ENCODE measurements at regions not wholly inside any gene's neighbourhood (a gene's known extent, or its start where the extent isn't known, plus 50 kb on each side); places are given as distances from the start of the nearest gene placed in this dataset.
"Not testable (repeated sequence)": the region's sequence is repeated elsewhere in the genome, so short reads cannot be mapped to it uniquely, and the experiment has no call there.

DNA sequence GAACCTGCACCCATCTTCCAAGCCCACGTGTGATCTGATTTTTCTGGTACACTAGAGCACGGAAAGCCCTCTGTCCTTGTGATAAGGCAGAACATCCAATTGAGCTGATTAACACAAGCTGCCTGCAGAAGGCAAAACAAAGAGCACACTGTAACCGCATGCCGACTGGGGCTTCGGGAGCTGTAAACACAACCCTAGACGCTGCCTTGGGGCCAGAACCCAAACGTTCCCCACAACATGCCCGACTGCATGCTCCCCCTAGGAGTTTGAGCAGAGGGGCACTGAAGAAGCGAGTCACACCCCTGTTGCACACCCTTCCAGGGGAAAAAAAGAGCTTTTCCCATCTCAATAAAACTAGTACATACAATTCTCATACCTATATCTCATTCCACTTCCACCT, 470.7 kb downstream of the HTR1B start:
- Histone ChIP-seq H3K4me3 (no peak overlapping the region), H3K27me3 (no peaks in the 10 kb centered on the region), H3K36me3 (no peaks in the 10 kb centered on the region), H3K9me3 (no peaks in the 10 kb centered on the region), H3K27ac (no peak overlapping the region), H3K4me1 (no peaks in the 10 kb centered on the region)
- intact Hi-C loops (cut with DNase I): no loop called here
- TF ChIP-seq, protein P1, sequence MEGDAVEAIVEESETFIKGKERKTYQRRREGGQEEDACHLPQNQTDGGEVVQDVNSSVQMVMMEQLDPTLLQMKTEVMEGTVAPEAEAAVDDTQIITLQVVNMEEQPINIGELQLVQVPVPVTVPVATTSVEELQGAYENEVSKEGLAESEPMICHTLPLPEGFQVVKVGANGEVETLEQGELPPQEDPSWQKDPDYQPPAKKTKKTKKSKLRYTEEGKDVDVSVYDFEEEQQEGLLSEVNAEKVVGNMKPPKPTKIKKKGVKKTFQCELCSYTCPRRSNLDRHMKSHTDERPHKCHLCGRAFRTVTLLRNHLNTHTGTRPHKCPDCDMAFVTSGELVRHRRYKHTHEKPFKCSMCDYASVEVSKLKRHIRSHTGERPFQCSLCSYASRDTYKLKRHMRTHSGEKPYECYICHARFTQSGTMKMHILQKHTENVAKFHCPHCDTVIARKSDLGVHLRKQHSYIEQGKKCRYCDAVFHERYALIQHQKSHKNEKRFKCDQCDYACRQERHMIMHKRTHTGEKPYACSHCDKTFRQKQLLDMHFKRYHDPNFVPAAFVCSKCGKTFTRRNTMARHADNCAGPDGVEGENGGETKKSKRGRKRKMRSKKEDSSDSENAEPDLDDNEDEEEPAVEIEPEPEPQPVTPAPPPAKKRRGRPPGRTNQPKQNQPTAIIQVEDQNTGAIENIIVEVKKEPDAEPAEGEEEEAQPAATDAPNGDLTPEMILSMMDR (IDR thresholded peaks at IDR 0.05): no peak
- DNase-seq (ENCODE audit: low spot score in 2 of 2): no peak

DNA sequence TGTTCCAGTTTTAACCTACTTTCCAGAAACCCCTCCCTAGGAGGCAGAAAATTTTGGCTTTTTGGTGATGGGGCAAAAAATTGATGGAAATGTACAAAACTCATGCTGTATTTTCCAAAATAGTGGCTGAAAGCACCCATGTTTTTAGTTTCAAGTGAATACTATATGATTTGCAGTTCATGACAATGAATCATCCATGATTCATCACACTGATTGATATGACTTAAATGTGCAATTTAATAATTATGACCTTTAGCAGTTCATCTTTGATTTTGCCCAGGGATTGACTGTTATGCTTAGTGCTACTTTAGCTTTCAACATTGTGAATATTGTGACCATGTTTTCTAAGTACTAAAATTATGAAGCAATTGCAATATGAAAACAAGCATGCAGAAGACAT, 478.7 kb downstream of the HTR1B start:
- no peak for DNase-seq (ENCODE audit: low spot score in 2 of 2)
- no peaks in the 10 kb centered on the region for H3K4me1 ChIP-seq
- H3K4me3 ChIP-seq: no peak overlapping the region
- no peaks in the 10 kb centered on the region for H3K27me3 ChIP-seq
- H3K27ac ChIP-seq: no peak overlapping the region
- intact Hi-C loops (cut with DNase I): no loop called here
- TF ChIP-seq, protein P1 (IDR thresholded peaks at IDR 0.05): no peak
- no peaks in the 10 kb centered on the region for H3K36me3 ChIP-seq
- H3K9me3 ChIP-seq: no peaks in the 10 kb centered on the region

DNA sequence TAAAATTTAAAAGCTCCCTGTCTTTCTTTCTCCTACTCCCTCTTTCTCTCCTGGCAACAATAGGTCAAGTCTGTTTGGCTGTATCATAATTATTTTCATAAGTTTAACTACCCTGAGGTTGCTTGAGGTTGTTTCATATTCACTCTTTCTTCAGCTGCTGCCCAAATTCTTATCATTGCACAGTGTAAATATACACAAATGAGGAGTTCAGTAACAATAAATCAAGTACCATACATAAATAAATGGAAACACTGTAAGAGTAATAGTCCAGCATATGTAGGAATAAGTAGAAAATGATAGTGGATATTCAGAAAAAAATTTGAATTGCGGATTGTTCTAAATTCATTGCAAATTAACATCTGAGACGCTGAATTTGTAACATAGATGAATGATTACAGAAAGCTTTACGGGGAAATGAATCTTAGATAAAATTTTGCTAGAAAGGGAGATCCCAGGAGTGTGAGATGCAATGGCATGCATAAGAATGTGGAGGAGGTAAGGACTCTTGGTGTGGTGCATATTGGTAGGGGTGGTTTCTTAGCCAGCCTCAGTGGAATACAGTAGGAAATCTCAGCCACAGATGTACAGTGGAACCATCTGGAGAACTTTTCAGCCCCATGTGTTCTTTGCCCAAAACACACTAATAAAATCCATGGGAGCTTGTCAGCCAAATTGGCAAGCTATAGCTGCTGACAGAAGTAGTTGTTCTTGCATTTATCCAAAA, 480.7 kb downstream of the HTR1B start:
- H3K4me3 ChIP-seq: no peak overlapping the region
- DNase-seq (ENCODE audit: low spot score in 2 of 2): no peak
- no peaks in the 10 kb centered on the region for H3K27me3 ChIP-seq
- no peaks in the 10 kb centered on the region for H3K4me1 ChIP-seq
- no peak overlapping the region for H3K27ac ChIP-seq
- no peaks in the 10 kb centered on the region for H3K36me3 ChIP-seq
- TF ChIP-seq, protein P1 (IDR thresholded peaks at IDR 0.05): no peak
- H3K9me3 ChIP-seq: no peaks in the 10 kb centered on the region
- intact Hi-C loops (cut with DNase I): no loop called here

DNA sequence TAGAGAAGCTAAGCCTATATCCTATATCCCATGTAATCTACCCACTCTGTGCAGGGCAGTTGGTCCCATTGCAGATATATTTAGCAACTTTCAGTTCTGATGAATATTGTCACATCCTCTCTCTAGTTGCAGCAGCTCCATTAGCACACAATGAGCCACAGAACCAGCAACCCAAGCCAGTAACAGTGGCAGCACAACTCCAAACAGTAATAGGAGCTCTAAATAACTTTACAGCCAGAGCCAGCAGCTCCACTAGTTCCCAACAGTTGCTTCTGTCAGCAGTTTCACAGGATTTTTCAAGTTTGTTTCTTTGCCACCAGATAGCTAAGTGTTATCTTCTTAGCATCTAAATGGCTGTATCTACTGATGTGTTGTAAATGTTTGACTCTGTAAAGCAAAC, 490.8 kb downstream of the HTR1B start:
- intact Hi-C loops (cut with DNase I): no loop called here
- Histone ChIP-seq H3K36me3 (no peaks in the 10 kb centered on the region), H3K4me3 (no peak overlapping the region), H3K4me1 (no peaks in the 10 kb centered on the region), H3K9me3 (no peaks in the 10 kb centered on the region), H3K27me3 (no peaks in the 10 kb centered on the region), H3K27ac (no peak overlapping the region)
- no peak for DNase-seq (ENCODE audit: low spot score in 2 of 2)
- TF ChIP-seq, protein P1 (IDR thresholded peaks at IDR 0.05): no peak

DNA sequence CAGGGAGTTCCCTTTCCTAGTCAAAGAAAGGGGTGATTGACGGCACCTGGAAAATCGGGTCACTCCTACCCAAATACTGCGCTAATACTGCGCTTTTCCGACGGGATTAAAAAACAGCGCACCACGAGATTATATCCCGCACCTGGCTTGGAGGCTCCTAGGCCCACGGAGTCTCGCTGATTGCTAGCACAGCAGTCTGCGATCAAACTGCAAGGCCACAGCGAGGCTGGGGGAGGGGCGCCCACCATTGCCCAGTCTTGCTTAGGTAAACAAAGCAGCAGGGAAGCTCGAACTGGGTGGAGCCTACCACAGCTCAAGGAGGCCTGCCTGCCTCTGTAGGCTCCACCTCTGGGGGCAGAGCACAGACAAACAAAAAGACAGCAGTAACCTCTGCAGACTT, 504.1 kb downstream of the HTR1B start:
- DNase-seq (ENCODE audit: low spot score in 2 of 2); intact Hi-C loops (cut with DNase I): not testable (repeated sequence)

DNA sequence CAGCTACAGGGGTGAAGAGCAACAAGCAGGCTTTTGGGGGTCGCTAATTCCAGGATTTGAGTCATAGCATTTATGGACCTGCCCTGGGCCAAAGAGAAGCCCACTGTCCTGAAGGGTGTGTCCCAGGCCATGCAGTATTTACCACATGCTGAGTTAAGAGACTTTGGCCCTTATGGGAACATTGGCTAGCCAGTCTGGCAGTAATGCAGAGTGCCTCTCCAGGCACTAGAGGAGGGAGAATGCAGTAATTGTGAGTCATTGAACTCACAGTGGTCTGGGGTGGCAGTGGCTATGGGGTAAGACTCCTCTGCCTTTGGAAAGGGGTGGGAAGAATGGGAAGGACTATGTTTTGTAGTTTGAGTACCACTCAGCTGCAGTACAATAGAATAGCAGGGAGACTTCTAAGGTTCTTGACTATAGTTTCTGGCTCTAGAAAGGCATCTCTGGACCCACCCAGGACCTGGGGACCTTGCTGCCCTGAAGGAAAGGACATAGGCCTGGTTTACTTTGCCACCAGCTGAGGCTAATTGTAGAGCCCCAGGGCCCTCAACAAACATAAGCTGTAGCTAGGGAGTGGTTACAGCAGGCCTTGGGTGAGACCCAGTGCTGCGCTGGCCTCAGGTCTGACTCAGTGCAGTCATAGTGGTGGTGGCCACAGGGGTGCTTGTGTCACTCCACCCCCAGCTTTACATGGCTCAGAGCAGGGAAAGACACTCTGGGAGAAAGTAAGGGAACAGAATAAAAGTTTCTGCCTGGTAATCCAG, 520.9 kb downstream of the HTR1B start:
- Histone ChIP-seq H3K27me3 (no peaks in the 10 kb centered on the region), H3K9me3 (peaks cover 0 to 10% of the 10 kb centered on the region in 2 donors), H3K4me1 (no peaks in the 10 kb centered on the region), H3K4me3 (no peak overlapping the region), H3K27ac (no peak overlapping the region), H3K36me3 (no peaks in the 10 kb centered on the region)
- TF ChIP-seq, protein P1 (IDR thresholded peaks at IDR 0.05): no peak
- DNase-seq (ENCODE audit: low spot score in 2 of 2): no peak
- intact Hi-C loops (cut with DNase I): no loop called here

More for the DNA sequence above, 504.1 kb downstream of the HTR1B start:
- H3K9me3 ChIP-seq, H3K4me1 ChIP-seq, H3K27me3 ChIP-seq, H3K36me3 ChIP-seq, H3K27ac ChIP-seq, H3K4me3 ChIP-seq: not testable (repeated sequence)
